ENCODE measurements at regions not wholly inside any gene's neighbourhood (a gene's known extent, or its start where the extent isn't known, plus 50 kb on each side); places are given as distances from the start of the nearest gene placed in this dataset.

GRCh38 chr14:51333299-51333698 is 93.3 kb downstream of the TMX1 start:
- Mint-ChIP-seq H3K4me1 (peaks cover 2 to 3% (median 3%) of the 10 kb centered on the region in 3 donors), H3K27ac (no peak overlapping the region), H3K4me3 (no peak overlapping the region), H3K36me3 (no peaks in the 10 kb centered on the region), H3K27me3 (peaks cover 20 to 27% of the 10 kb centered on the region in 2 donors), H3K9me3 (no peaks in the 10 kb centered on the region)
- Histone ChIP-seq H3K9me3 (no peaks in the 10 kb centered on the region), H3K4me3 (ENCODE audit: control insufficient read depth in 1 of 2, extremely low read depth in 1 of 2, low read length in 1 of 2) (no peak overlapping the region), H3K27me3 (replicated peaks in 1 of 2; ENCODE audit: control insufficient read depth in 2 of 2, extremely low read depth in 1 of 2, insufficient read depth in 2 of 2, low read length in 1 of 2) (peaks cover 0 to 7% of the 10 kb centered on the region in 2 experiments), H3K36me3 (ENCODE audit: control insufficient read depth in 2 of 2, extremely low read depth in 1 of 2, insufficient read depth in 1 of 2, low read length in 1 of 2) (no peaks in the 10 kb centered on the region), H3K27ac (ENCODE audit: low read length) (no peak overlapping the region), H3K4me1 (ENCODE audit: control insufficient read depth in 1 of 2, extremely low read depth in 1 of 2, insufficient read depth in 2 of 2, low read length in 2 of 2) (no peaks in the 10 kb centered on the region)
- WGBS (ENCODE audit: insufficient coverage), result 97% methylated on average over 4 of the region's 4 CpGs
- ChIA-PET CTCF (interaction anchor here in 1 of 2 donors (0.6 kb wide), 1 partner anchor 60 kb away, joined by 4 read pairs; no protein-coding TSS in a partner anchor), POLR2A (interaction anchor here in 1 of 2 donors (0.6 kb wide), 1 partner anchor 12 kb away, joined by 3 read pairs; no protein-coding TSS in a partner anchor)
- DNase-seq (no peak), ATAC-seq (replicated peaks in 1 of 4) (no peak)

GRCh38 chr14:51333901-51334521 is 94.0 kb downstream of the TMX1 start:
- Histone ChIP-seq H3K4me3 (ENCODE audit: control insufficient read depth in 1 of 2, extremely low read depth in 1 of 2, low read length in 1 of 2) (no peak overlapping the region), H3K9me3 (no peaks in the 10 kb centered on the region), H3K27me3 (replicated peaks in 1 of 2; ENCODE audit: control insufficient read depth in 2 of 2, extremely low read depth in 1 of 2, insufficient read depth in 2 of 2, low read length in 1 of 2) (peaks cover 0 to 7% of the 10 kb centered on the region in 2 experiments), H3K27ac (ENCODE audit: low read length) (no peak overlapping the region), H3K36me3 (ENCODE audit: control insufficient read depth in 2 of 2, extremely low read depth in 1 of 2, insufficient read depth in 1 of 2, low read length in 1 of 2) (no peaks in the 10 kb centered on the region), H3K4me1 (ENCODE audit: control insufficient read depth in 1 of 2, extremely low read depth in 1 of 2, insufficient read depth in 2 of 2, low read length in 2 of 2) (no peaks in the 10 kb centered on the region)
- Mint-ChIP-seq H3K27ac (no peak overlapping the region), H3K4me1 (no peaks in the 10 kb centered on the region), H3K9me3 (no peaks in the 10 kb centered on the region), H3K27me3 (peaks cover 15 to 21% of the 10 kb centered on the region in 2 donors), H3K36me3 (no peaks in the 10 kb centered on the region), H3K4me3 (no peak overlapping the region)
- DNase-seq, result no peak
- ChIA-PET CTCF (no interaction called here), POLR2A (interaction anchor here in 1 of 2 donors (0.6 kb wide), 1 partner anchor 12 kb away, joined by 3 read pairs; no protein-coding TSS in a partner anchor)
- no peak for ATAC-seq (replicated peaks in 1 of 4)
- WGBS (ENCODE audit: insufficient coverage), result 100% methylated on average over 1 of the region's 1 CpG

DNA sequence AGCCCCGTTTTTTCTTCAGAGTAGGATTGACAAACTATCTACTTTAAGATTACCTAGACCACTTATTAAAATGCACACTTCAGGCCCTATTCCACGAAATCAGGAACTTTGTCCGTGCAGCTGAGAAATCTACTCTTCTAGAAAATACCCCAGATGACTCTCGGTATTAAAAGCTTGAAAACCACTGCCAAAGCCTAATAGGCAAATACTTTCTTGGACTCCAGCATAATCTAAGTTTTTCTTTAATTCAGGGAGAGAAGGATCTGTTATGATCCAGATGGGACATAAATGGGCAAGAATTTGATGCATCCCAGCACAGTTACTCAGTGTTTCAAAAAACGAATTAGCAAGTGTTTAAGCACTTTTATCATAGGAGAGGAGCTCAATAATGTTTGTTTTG is 94.5 kb downstream of the TMX1 start:
- H3K27me3 Mint-ChIP-seq, result peaks cover 15 to 19% of the 10 kb centered on the region in 2 donors
- no peak overlapping the region for H3K4me3 Mint-ChIP-seq
- H3K9me3 ChIP-seq, result no peaks in the 10 kb centered on the region
- no peaks in the 10 kb centered on the region for H3K4me1 ChIP-seq (ENCODE audit: control insufficient read depth in 1 of 2, extremely low read depth in 1 of 2, insufficient read depth in 2 of 2, low read length in 2 of 2)
- ATAC-seq (replicated peaks in 1 of 4) (no peak), DNase-seq (no peak)
- peaks cover 0 to 7% of the 10 kb centered on the region in 2 experiments for H3K27me3 ChIP-seq (replicated peaks in 1 of 2; ENCODE audit: control insufficient read depth in 2 of 2, extremely low read depth in 1 of 2, insufficient read depth in 2 of 2, low read length in 1 of 2)
- H3K27ac Mint-ChIP-seq, result no peak overlapping the region
- H3K9me3 Mint-ChIP-seq, result no peaks in the 10 kb centered on the region
- H3K36me3 ChIP-seq (ENCODE audit: control insufficient read depth in 2 of 2, extremely low read depth in 1 of 2, insufficient read depth in 1 of 2, low read length in 1 of 2), result no peaks in the 10 kb centered on the region
- H3K27ac ChIP-seq (ENCODE audit: low read length), result no peak overlapping the region
- POLR2A ChIA-PET, result no interaction called here
- CTCF ChIA-PET, result no interaction called here
- 74% methylated on average over 2 of the region's 5 CpGs for WGBS (ENCODE audit: insufficient coverage)
- no peaks in the 10 kb centered on the region for H3K36me3 Mint-ChIP-seq
- no peak overlapping the region for H3K4me3 ChIP-seq (ENCODE audit: control insufficient read depth in 1 of 2, extremely low read depth in 1 of 2, low read length in 1 of 2)
- no peaks in the 10 kb centered on the region for H3K4me1 Mint-ChIP-seq

DNA sequence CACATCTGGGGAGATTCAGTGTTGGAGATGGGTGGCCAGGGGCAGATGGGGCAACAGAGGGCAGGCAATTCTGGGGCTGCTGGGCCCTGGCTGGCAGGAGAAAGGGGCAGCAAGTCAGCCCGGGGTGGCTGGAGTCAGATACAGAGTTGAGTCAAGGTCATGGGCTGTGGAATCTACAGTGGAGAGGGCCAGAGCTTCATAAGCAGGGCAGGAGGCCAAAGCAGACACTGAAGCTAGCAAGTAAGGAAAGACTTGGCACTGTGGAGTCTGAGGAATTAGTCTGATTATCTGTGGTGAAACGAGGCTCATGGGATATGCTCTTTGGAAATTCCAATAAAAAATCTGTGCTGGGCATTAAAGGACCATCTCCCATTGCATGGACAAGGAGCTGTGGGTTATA is 95.5 kb downstream of the TMX1 start:
- Histone ChIP-seq H3K4me3 (ENCODE audit: control insufficient read depth in 1 of 2, extremely low read depth in 1 of 2, low read length in 1 of 2) (no peak overlapping the region), H3K9me3 (no peaks in the 10 kb centered on the region), H3K4me1 (ENCODE audit: control insufficient read depth in 1 of 2, extremely low read depth in 1 of 2, insufficient read depth in 2 of 2, low read length in 2 of 2) (no peaks in the 10 kb centered on the region), H3K27ac (ENCODE audit: low read length) (no peak overlapping the region), H3K27me3 (replicated peaks in 1 of 2; ENCODE audit: control insufficient read depth in 2 of 2, extremely low read depth in 1 of 2, insufficient read depth in 2 of 2, low read length in 1 of 2) (peaks cover 0 to 7% of the 10 kb centered on the region in 2 experiments), H3K36me3 (ENCODE audit: control insufficient read depth in 2 of 2, extremely low read depth in 1 of 2, insufficient read depth in 1 of 2, low read length in 1 of 2) (no peaks in the 10 kb centered on the region)
- DNase-seq (no peak), ATAC-seq (replicated peaks in 1 of 4) (no peak)
- no peaks in the 10 kb centered on the region for H3K9me3 Mint-ChIP-seq
- ChIA-PET CTCF (interaction anchor here in 1 of 2 donors (0.5 kb wide), 1 partner anchor 475 kb away, joined by 3 read pairs; no protein-coding TSS in a partner anchor), POLR2A (no interaction called here)
- H3K4me3 Mint-ChIP-seq, result no peak overlapping the region
- H3K27me3 Mint-ChIP-seq, result peaks cover 13 to 19% of the 10 kb centered on the region in 2 donors
- no peaks in the 10 kb centered on the region for H3K36me3 Mint-ChIP-seq
- H3K4me1 Mint-ChIP-seq, result no peaks in the 10 kb centered on the region
- WGBS (ENCODE audit: insufficient coverage), result 70% methylated on average over 1 of the region's 2 CpGs
- no peak overlapping the region for H3K27ac Mint-ChIP-seq

DNA sequence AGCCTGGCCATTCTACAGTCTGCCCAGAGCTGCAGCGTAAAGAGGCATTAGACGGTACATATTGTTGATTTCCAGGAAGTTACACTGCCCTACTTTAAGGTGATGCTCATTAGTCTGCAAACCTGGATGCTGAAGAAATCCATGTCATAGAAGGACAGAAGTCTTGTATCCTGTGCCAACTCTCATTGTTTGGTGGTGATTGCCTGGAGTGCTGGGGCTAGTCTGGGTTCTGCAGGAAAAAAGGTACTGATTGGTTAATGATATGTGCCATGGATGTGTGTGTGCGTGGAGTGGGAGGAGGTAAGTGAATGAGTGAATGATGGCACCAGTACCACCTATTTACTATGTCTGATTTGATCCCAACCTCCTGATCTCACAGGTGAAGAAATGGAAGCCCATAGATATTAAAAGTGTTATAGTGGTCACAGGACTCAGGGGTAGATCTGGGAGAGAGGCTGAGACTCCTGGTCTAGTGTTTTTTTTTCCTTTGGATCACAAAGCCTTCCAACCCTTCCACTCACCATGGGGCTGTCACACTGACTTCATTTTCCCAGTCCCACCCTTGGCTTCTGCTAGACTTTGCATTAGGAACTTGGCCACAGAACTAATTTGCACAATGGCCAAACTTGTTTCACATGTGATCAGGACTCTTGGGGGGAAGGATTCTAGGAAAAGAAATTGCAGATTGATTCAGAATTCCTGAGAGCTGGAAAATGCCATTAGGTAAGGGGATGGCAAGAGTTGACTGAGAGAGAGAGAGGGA is 96.1 kb downstream of the TMX1 start:
- Mint-ChIP-seq H3K27me3 (peaks cover 12 to 19% of the 10 kb centered on the region in 2 donors), H3K4me3 (no peak overlapping the region), H3K4me1 (no peaks in the 10 kb centered on the region), H3K27ac (no peak overlapping the region), H3K36me3 (no peaks in the 10 kb centered on the region), H3K9me3 (no peaks in the 10 kb centered on the region)
- Histone ChIP-seq H3K4me1 (ENCODE audit: control insufficient read depth in 1 of 2, extremely low read depth in 1 of 2, insufficient read depth in 2 of 2, low read length in 2 of 2) (no peaks in the 10 kb centered on the region), H3K9me3 (no peaks in the 10 kb centered on the region), H3K27me3 (replicated peaks in 1 of 2; ENCODE audit: control insufficient read depth in 2 of 2, extremely low read depth in 1 of 2, insufficient read depth in 2 of 2, low read length in 1 of 2) (peaks cover 0 to 7% of the 10 kb centered on the region in 2 experiments), H3K36me3 (ENCODE audit: control insufficient read depth in 2 of 2, extremely low read depth in 1 of 2, insufficient read depth in 1 of 2, low read length in 1 of 2) (no peaks in the 10 kb centered on the region), H3K27ac (ENCODE audit: low read length) (no peak overlapping the region), H3K4me3 (ENCODE audit: control insufficient read depth in 1 of 2, extremely low read depth in 1 of 2, low read length in 1 of 2) (no peak overlapping the region)
- ChIA-PET POLR2A (no interaction called here), CTCF (interaction anchor here in 1 of 2 donors (0.5 kb wide), 1 partner anchor 476 kb away, joined by 3 read pairs; no protein-coding TSS in a partner anchor)
- DNase-seq, result no peak
- WGBS (ENCODE audit: insufficient coverage), result 100% methylated on average over 2 of the region's 3 CpGs
- no peak for ATAC-seq (replicated peaks in 1 of 4)

GRCh38 chr14:51336734-51337133 is 96.7 kb downstream of the TMX1 start:
- ATAC-seq (replicated peaks in 1 of 4) (no peak), DNase-seq (no peak)
- WGBS (ENCODE audit: insufficient coverage), result no CpG with 5 or more reads among the region's 2 CpGs
- no peaks in the 10 kb centered on the region for H3K4me1 ChIP-seq (ENCODE audit: control insufficient read depth in 1 of 2, extremely low read depth in 1 of 2, insufficient read depth in 2 of 2, low read length in 2 of 2)
- H3K4me3 ChIP-seq (ENCODE audit: control insufficient read depth in 1 of 2, extremely low read depth in 1 of 2, low read length in 1 of 2), result no peak overlapping the region
- Mint-ChIP-seq H3K36me3 (no peaks in the 10 kb centered on the region), H3K27me3 (peaks cover 11 to 17% of the 10 kb centered on the region in 2 donors), H3K27ac (no peak overlapping the region), H3K9me3 (no peaks in the 10 kb centered on the region), H3K4me1 (no peaks in the 10 kb centered on the region), H3K4me3 (no peak overlapping the region)
- no peaks in the 10 kb centered on the region for H3K9me3 ChIP-seq
- peaks cover 0 to 7% of the 10 kb centered on the region in 2 experiments for H3K27me3 ChIP-seq (replicated peaks in 1 of 2; ENCODE audit: control insufficient read depth in 2 of 2, extremely low read depth in 1 of 2, insufficient read depth in 2 of 2, low read length in 1 of 2)
- H3K36me3 ChIP-seq (ENCODE audit: control insufficient read depth in 2 of 2, extremely low read depth in 1 of 2, insufficient read depth in 1 of 2, low read length in 1 of 2), result no peaks in the 10 kb centered on the region
- no peak overlapping the region for H3K27ac ChIP-seq (ENCODE audit: low read length)
- ChIA-PET CTCF (no interaction called here), POLR2A (no interaction called here)

All from T-cell (primary cell).